MCF 10A (cell line): ENCODE measurements at regions not wholly inside any gene's neighbourhood (a gene's known extent, or its start where the extent isn't known, plus 50 kb on each side); places are given as distances from the start of the nearest gene placed in this dataset.

ENCODE experiments used
- BruUV-seq: library from RNA; stranded (reverse); fragments of 400-500 nt; replicated peaks from 2 replicates; lab custom pipeline; 2021; lab: Mats Ljungman, UMichigan
- CTCF ChIA-PET: fragments of 300-600 bp; sonication (Branson Sonifier 250); formaldehyde crosslinking; extraction: SDS; loops from one replicate; lab custom pipeline; 2021; ENCODE audit warnings: antibody characterized with exemption, inconsistent platforms; lab: Yijun Ruan, JAX
- POLR2A ChIA-PET: fragments of 300-600, 350-650 bp; sonication (Branson Sonifier 250); formaldehyde crosslinking; extraction: SDS; loops from one replicate; lab custom pipeline; 2020; ENCODE audit warnings: antibody characterized with exemption, inconsistent platforms; lab: Yijun Ruan, JAX
- DNase-seq: peaks from one replicate; pipeline ENCODE4 v3.0.0-alpha.2; 2018; ENCODE audit not compliant: unreplicated experiment
- H3K27ac Mint-ChIP-seq: one replicate; pipeline ENCODE4 v1.8.0; 2022; ENCODE audit warnings: mild to moderate bottlenecking, low read depth, mixed read lengths; ENCODE audit not compliant: unreplicated experiment
- H3K27me3 Mint-ChIP-seq: one replicate; pipeline ENCODE4 v1.8.0; 2022; ENCODE audit warnings: mixed read lengths; ENCODE audit not compliant: insufficient read depth, unreplicated experiment
- H3K36me3 Mint-ChIP-seq: one replicate; pipeline ENCODE4 v1.8.0; 2022; ENCODE audit warnings: mild to moderate bottlenecking, moderate library complexity, mixed read lengths; ENCODE audit not compliant: insufficient read depth, unreplicated experiment
- H3K4me1 Mint-ChIP-seq: one replicate; pipeline ENCODE4 v1.8.0; 2022; ENCODE audit warnings: mixed read lengths; ENCODE audit not compliant: insufficient read depth, unreplicated experiment
- H3K4me3 Mint-ChIP-seq: one replicate; pipeline ENCODE4 v1.8.0; 2022; ENCODE audit warnings: mild to moderate bottlenecking, moderate library complexity, mixed read lengths; ENCODE audit not compliant: unreplicated experiment
- H3K9me3 Mint-ChIP-seq: one replicate; pipeline ENCODE4 v1.8.0; 2022; ENCODE audit warnings: mixed read lengths; ENCODE audit not compliant: unreplicated experiment
- intact Hi-C: fragments of 100-400 bp; cut with micrococcal nuclease; formaldehyde crosslinking; loops from 2 replicates; pipeline ENCODE4 v1.14.1; 2022
- TF ChIP-seq, protein P1 (sequence below): fragments of 200-600 bp; IDR thresholded peaks from one replicate; pipeline ENCODE4 v1.8.0; 2022; ENCODE audit warnings: antibody characterized with exemption, mild to moderate bottlenecking; ENCODE audit not compliant: unreplicated experiment

- intact Hi-C loops, result loop anchor here (1.0 to 2.0 kb wide), 3 partner anchors 138 to 1751 kb away; no protein-coding TSS in a partner anchor
- peak; percentile 55 for DNase-seq
- Mint-ChIP-seq H3K27ac (no peak overlapping the region), H3K27me3 (no peaks in the 10 kb centered on the region), H3K4me1 (peaks cover 9% of the 10 kb centered on the region), H3K4me3 (no peak overlapping the region), H3K9me3 (no peaks in the 10 kb centered on the region), H3K36me3 (no peaks in the 10 kb centered on the region)
- CTCF ChIA-PET, result interaction anchor here (0.6 to 1.4 kb wide), 8 partner anchors 36 to 1857 kb away, joined by 3 to 8 read pairs (median 3); no protein-coding TSS in a partner anchor
- POLR2A ChIA-PET, result no interaction called here
- no TSS peak for BruUV-seq
- TF ChIP-seq, protein P1, sequence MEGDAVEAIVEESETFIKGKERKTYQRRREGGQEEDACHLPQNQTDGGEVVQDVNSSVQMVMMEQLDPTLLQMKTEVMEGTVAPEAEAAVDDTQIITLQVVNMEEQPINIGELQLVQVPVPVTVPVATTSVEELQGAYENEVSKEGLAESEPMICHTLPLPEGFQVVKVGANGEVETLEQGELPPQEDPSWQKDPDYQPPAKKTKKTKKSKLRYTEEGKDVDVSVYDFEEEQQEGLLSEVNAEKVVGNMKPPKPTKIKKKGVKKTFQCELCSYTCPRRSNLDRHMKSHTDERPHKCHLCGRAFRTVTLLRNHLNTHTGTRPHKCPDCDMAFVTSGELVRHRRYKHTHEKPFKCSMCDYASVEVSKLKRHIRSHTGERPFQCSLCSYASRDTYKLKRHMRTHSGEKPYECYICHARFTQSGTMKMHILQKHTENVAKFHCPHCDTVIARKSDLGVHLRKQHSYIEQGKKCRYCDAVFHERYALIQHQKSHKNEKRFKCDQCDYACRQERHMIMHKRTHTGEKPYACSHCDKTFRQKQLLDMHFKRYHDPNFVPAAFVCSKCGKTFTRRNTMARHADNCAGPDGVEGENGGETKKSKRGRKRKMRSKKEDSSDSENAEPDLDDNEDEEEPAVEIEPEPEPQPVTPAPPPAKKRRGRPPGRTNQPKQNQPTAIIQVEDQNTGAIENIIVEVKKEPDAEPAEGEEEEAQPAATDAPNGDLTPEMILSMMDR, result peak; percentile 58
These were observed 477.2 kb downstream of the TRIB2 start for GRCh38 chr2:13193900-13194299.

- POLR2A ChIA-PET, result no interaction called here
- no peak overlapping the region for H3K27ac Mint-ChIP-seq
- H3K4me1 Mint-ChIP-seq, result peaks cover 9% of the 10 kb centered on the region
- H3K27me3 Mint-ChIP-seq, result no peaks in the 10 kb centered on the region
- no peaks in the 10 kb centered on the region for H3K36me3 Mint-ChIP-seq
- no TSS peak for BruUV-seq
- H3K4me3 Mint-ChIP-seq, result no peak overlapping the region
- CTCF ChIA-PET, result interaction anchor here (0.6 kb wide), 1 partner anchor 523 kb away, joined by 3 read pairs; no protein-coding TSS in a partner anchor
- intact Hi-C loops, result loop anchor here (2.0 kb wide), 2 partner anchors 1440 to 1750 kb away; no protein-coding TSS in a partner anchor
- TF ChIP-seq, protein P1, result no peak
- no peak for DNase-seq
- no peaks in the 10 kb centered on the region for H3K9me3 Mint-ChIP-seq
These were observed 478.5 kb downstream of the TRIB2 start for GRCh38 chr2:13195270-13195669.

GRCh38 chr2:13197248-13197647 lies 480.5 kb downstream of the TRIB2 start:
- intact Hi-C loops, result no loop called here
- Mint-ChIP-seq H3K4me1 (peaks cover 9% of the 10 kb centered on the region), H3K9me3 (no peaks in the 10 kb centered on the region), H3K27me3 (no peaks in the 10 kb centered on the region), H3K27ac (no peak overlapping the region), H3K4me3 (no peak overlapping the region), H3K36me3 (no peaks in the 10 kb centered on the region)
- POLR2A ChIA-PET, result no interaction called here
- no peak for DNase-seq
- TF ChIP-seq, protein P1, result no peak
- CTCF ChIA-PET, result interaction anchor here (0.6 to 1.2 kb wide), 3 partner anchors 142 to 1361 kb away, joined by 3 to 4 read pairs (median 4); no protein-coding TSS in a partner anchor
- no TSS peak for BruUV-seq

- Mint-ChIP-seq H3K9me3 (no peaks in the 10 kb centered on the region), H3K27ac (no peak overlapping the region), H3K27me3 (no peaks in the 10 kb centered on the region), H3K4me3 (no peak overlapping the region), H3K4me1 (no peaks in the 10 kb centered on the region), H3K36me3 (no peaks in the 10 kb centered on the region)
- BruUV-seq, result no TSS peak
- DNase-seq, result no peak
- TF ChIP-seq, protein P1, result peak; percentile 28
- intact Hi-C loops, result loop anchor here (10.0 kb wide), 1 partner anchor 213 kb away; no protein-coding TSS in a partner anchor
- CTCF ChIA-PET, result interaction anchor here (0.6 to 0.7 kb wide), 5 partner anchors 9 to 1104 kb away, joined by 3 to 4 read pairs (median 3); no protein-coding TSS in a partner anchor
- POLR2A ChIA-PET, result no interaction called here
These were observed 485.2 kb downstream of the TRIB2 start for GRCh38 chr2:13201924-13202323.
